H9 (cell line): ENCODE measurements at regions not wholly inside any gene's neighbourhood (a gene's known extent, or its start where the extent isn't known, plus 50 kb on each side); places are given as distances from the start of the nearest gene placed in this dataset.

Source experiments
- DNase-seq: peaks from one replicate; pipeline ENCODE4 v3.0.0-alpha.2; 2017
- H2AFZ ChIP-seq: one replicate; pipeline ENCODE4 v1.6.1; 2013; ENCODE audit warnings: mild to moderate bottlenecking, low read length, control low read depth, moderate library complexity
- H2AK5ac ChIP-seq: 2 replicates; pipeline ENCODE4 v1.6.1; 2013; ENCODE audit warnings: low read length, control low read depth, mixed read lengths; ENCODE audit not compliant: insufficient read length
- H2BK120ac ChIP-seq: one replicate; pipeline ENCODE4 v1.6.1; 2013; ENCODE audit warnings: low read depth, mild to moderate bottlenecking, low read length, control low read depth, inconsistent platforms; ENCODE audit not compliant: poor library complexity, severe bottlenecking
- H2BK12ac ChIP-seq: 2 replicates; pipeline ENCODE4 v1.6.1; 2013; ENCODE audit warnings: low read length, control low read depth, mixed read lengths, low read depth; ENCODE audit not compliant: insufficient read length
- H2BK15ac ChIP-seq: 2 replicates; pipeline ENCODE4 v1.6.1; 2013; ENCODE audit warnings: low read depth, low read length, control low read depth
- H2BK20ac ChIP-seq: one replicate; pipeline ENCODE4 v1.6.1; 2013; ENCODE audit warnings: low read depth, mild to moderate bottlenecking, low read length, control low read depth, inconsistent platforms; ENCODE audit not compliant: poor library complexity, severe bottlenecking
- H2BK5ac ChIP-seq: 2 replicates; pipeline ENCODE4 v1.6.1; 2013; ENCODE audit warnings: low read length, control low read depth, mixed read lengths; ENCODE audit not compliant: insufficient read length
- H3K14ac ChIP-seq: 2 replicates; pipeline ENCODE4 v1.6.1; 2013; ENCODE audit warnings: low read length, control low read depth; ENCODE audit not compliant: insufficient read depth
- H3K18ac ChIP-seq: 2 replicates; pipeline ENCODE4 v1.6.1; 2013; ENCODE audit warnings: low read depth, mild to moderate bottlenecking, mixed read lengths, low read length, control low read depth; ENCODE audit not compliant: insufficient read length
- H3K23ac ChIP-seq: 2 replicates; pipeline ENCODE4 v1.6.1; 2013; ENCODE audit warnings: low read length, control low read depth, mixed read lengths, low read depth; ENCODE audit not compliant: insufficient read length
- H3K23me2 ChIP-seq: 2 replicates; pipeline ENCODE4 v1.6.1; 2013; ENCODE audit warnings: low read depth, mild to moderate bottlenecking, mixed read lengths, low read length, control low read depth; ENCODE audit not compliant: insufficient read length, poor library complexity, severe bottlenecking
- H3K27ac ChIP-seq: 2 replicates; pipeline ENCODE4 v1.5.1; 2013; ENCODE audit warnings: low read length, control low read depth, mixed read lengths, low read depth; ENCODE audit not compliant: insufficient read length
- H3K27me3 ChIP-seq: 2 replicates; pipeline ENCODE4 v1.6.1; 2013; ENCODE audit warnings: low read length, control low read depth, inconsistent platforms; ENCODE audit not compliant: insufficient read depth
- H3K4ac ChIP-seq: 2 replicates; pipeline ENCODE4 v1.6.1; 2013; ENCODE audit warnings: low read depth, mild to moderate bottlenecking, control low read depth, inconsistent platforms, low read length, moderate library complexity
- H3K4me1 ChIP-seq: 2 replicates; pipeline ENCODE4 v1.6.1; 2013; ENCODE audit warnings: low read length, control low read depth, inconsistent platforms; ENCODE audit not compliant: insufficient read depth
- H3K4me2 ChIP-seq: 2 replicates; pipeline ENCODE4 v1.6.1; 2013; ENCODE audit warnings: low read length, control low read depth, mixed read lengths; ENCODE audit not compliant: insufficient read length, insufficient read depth
- H3K56ac ChIP-seq: 2 replicates; pipeline ENCODE4 v1.6.1; 2013; ENCODE audit warnings: low read depth, mild to moderate bottlenecking, mixed read lengths, low read length, control low read depth; ENCODE audit not compliant: insufficient read length
- H3K79me1 ChIP-seq: 2 replicates; pipeline ENCODE4 v1.6.1; 2013; ENCODE audit warnings: low read depth, mild to moderate bottlenecking, moderate library complexity, low read length, control low read depth, inconsistent platforms; ENCODE audit not compliant: insufficient read depth, poor library complexity, severe bottlenecking
- H3K79me2 ChIP-seq: 2 replicates; pipeline ENCODE4 v1.6.1; 2013; ENCODE audit warnings: low read length, control low read depth, inconsistent platforms; ENCODE audit not compliant: insufficient read depth
- H3K9ac ChIP-seq: 2 replicates; pipeline ENCODE4 v1.6.1; 2013; ENCODE audit warnings: low read length, control low read depth, mixed read lengths; ENCODE audit not compliant: insufficient read length; ENCODE audit errors: extremely low read depth
- H3K9me3 ChIP-seq: one replicate; pipeline ENCODE4 v1.6.1; 2013; ENCODE audit warnings: low read depth, low read length, inconsistent platforms; ENCODE audit not compliant: control insufficient read depth
- H3T11ph ChIP-seq: one replicate; pipeline ENCODE4 v1.6.1; 2013; ENCODE audit warnings: mild to moderate bottlenecking, low read length, control low read depth, inconsistent platforms
- H4K20me1 ChIP-seq: one replicate; pipeline ENCODE4 v1.6.1; 2013; ENCODE audit not compliant: control insufficient read depth, insufficient read length, insufficient read depth
- H4K5ac ChIP-seq: 2 replicates; pipeline ENCODE4 v1.6.1; 2013; ENCODE audit warnings: low read depth, mild to moderate bottlenecking, mixed read lengths, low read length, control low read depth; ENCODE audit not compliant: insufficient read length
- H4K8ac ChIP-seq: replicated peaks from 2 replicates; pipeline ENCODE4 v1.6.1; 2013; ENCODE audit warnings: low read length, control low read depth, mixed read lengths, low read depth; ENCODE audit not compliant: insufficient read length
- H4K91ac ChIP-seq: 2 replicates; pipeline ENCODE4 v1.6.1; 2013; ENCODE audit warnings: low read depth, mild to moderate bottlenecking, moderate library complexity, mixed read lengths, low read length, control low read depth; ENCODE audit not compliant: insufficient read length
- H3K27ac Mint-ChIP-seq, 3 experiments: 2 replicates in 2 of 3; 3 replicates in 1 of 3; pipeline ENCODE4 v1.8.0; 2020 to 2021; ENCODE audit warnings: mixed read lengths in 3 of 3, mild to moderate bottlenecking in 1 of 3, moderate library complexity in 1 of 3
- H3K27me3 Mint-ChIP-seq: 2 replicates; pipeline ENCODE4 v1.8.0; 2021; ENCODE audit warnings: low read depth, mild to moderate bottlenecking, moderate library complexity, mixed read lengths
- H3K36me3 Mint-ChIP-seq, 3 experiments: 2 replicates in 2 of 3; 3 replicates in 1 of 3; pipeline ENCODE4 v1.8.0; 2020 to 2021; ENCODE audit warnings: low read depth in 3 of 3, mixed read lengths in 3 of 3; ENCODE audit not compliant: insufficient read depth in 1 of 3
- H3K4me1 Mint-ChIP-seq, 2 experiments: 2 replicates each; pipeline ENCODE4 v1.8.0; 2020; ENCODE audit warnings: mixed read lengths in 2 of 2
- H3K4me3 Mint-ChIP-seq, 2 experiments: 2 replicates in 1 of 2; 3 replicates in 1 of 2; pipeline ENCODE4 v1.8.0; 2020 to 2021; ENCODE audit warnings: mild to moderate bottlenecking in 2 of 2, mixed read lengths in 2 of 2, moderate library complexity in 1 of 2
- H3K9me3 Mint-ChIP-seq, 2 experiments: 2 replicates in 1 of 2; 3 replicates in 1 of 2; pipeline ENCODE4 v1.8.0; 2020; ENCODE audit warnings: mild to moderate bottlenecking in 2 of 2, mixed read lengths in 2 of 2, moderate library complexity in 1 of 2
- CTCF ChIP-seq: fragments of 200-600 bp; sonication (generic); conservative IDR thresholded peaks from 3 replicates; pipeline ENCODE4 v1.8.0; 2021; ENCODE audit warnings: antibody characterized with exemption, mild to moderate bottlenecking
- WGBS: extraction: QIAGEN DNeasy Blood & Tissue Kit; methylation state at CpG from one replicate; pipeline ENCODE4 v1.1.7; 2013; ENCODE audit warnings: missing lambda C conversion rate, low lambda C conversion rate, mixed read lengths; ENCODE audit not compliant: insufficient read length; ENCODE audit errors: extremely low coverage; 5-methylcytosine and 5-hydroxymethylcytosine counted together

- no peaks in the 10 kb centered on the region for H3K79me2 ChIP-seq
- no peaks in the 10 kb centered on the region; the same call in 1 of the 2 replicates for H3K27me3 Mint-ChIP-seq
- H3K4me3 Mint-ChIP-seq = no peak overlapping the region
- H4K20me1 ChIP-seq = no peaks in the 10 kb centered on the region
- no peak overlapping the region for H3K23ac ChIP-seq
- H4K8ac ChIP-seq = no peak overlapping the region
- no peak overlapping the region for H2AFZ ChIP-seq
- no peaks in the 10 kb centered on the region; the same call in 1 of the 2 replicates for H3K4me1 ChIP-seq
- H2BK120ac ChIP-seq = no peak overlapping the region
- no peak overlapping the region for H2AK5ac ChIP-seq
- H2BK12ac ChIP-seq = no peak overlapping the region
- H4K5ac ChIP-seq = no peak overlapping the region
- no peak overlapping the region for H2BK20ac ChIP-seq
- H4K91ac ChIP-seq = no peak overlapping the region
- no peak overlapping the region for H3K4ac ChIP-seq
- H3K18ac ChIP-seq = no peak overlapping the region
- H2BK5ac ChIP-seq = no peak overlapping the region
- H3K36me3 Mint-ChIP-seq = no peaks in the 10 kb centered on the region; a peak in 1 of 7 replicates
- H3K9ac ChIP-seq = no peak overlapping the region
- no peak overlapping the region for H3T11ph ChIP-seq
- no peak overlapping the region for H3K14ac ChIP-seq
- H3K4me2 ChIP-seq = no peak overlapping the region
- H3K9me3 Mint-ChIP-seq = no peaks in the 10 kb centered on the region; a peak in 1 of 5 replicates
- TF ChIP-seq CTCF = no peak
- no peak overlapping the region for H3K27ac Mint-ChIP-seq
- H3K9me3 ChIP-seq = no peaks in the 10 kb centered on the region
- H3K79me1 ChIP-seq = no peaks in the 10 kb centered on the region
- no peaks in the 10 kb centered on the region for H3K23me2 ChIP-seq
- H3K27me3 ChIP-seq = no peaks in the 10 kb centered on the region
- DNase-seq = no peak
- no peak overlapping the region for H2BK15ac ChIP-seq
- H3K4me1 Mint-ChIP-seq = peaks cover 9 to 11% of the 10 kb centered on the region in 2 experiments; a peak in 3 of 4 replicates
- WGBS = no CpG with 5 or more reads among the region's 2 CpGs
- no peak overlapping the region for H3K56ac ChIP-seq
- no peak overlapping the region for H3K27ac ChIP-seq
Observed at GRCh38 chr3:65186268-65186667, 498.5 kb upstream of the ADAMTS9 start.
